Stimulated activated CD4-positive, alpha-beta T cell treated with anti-CD3 and anti-CD28 coated beads, Interleukin-15, amount 100 ng/mL, for 24 hours (primary cell): ENCODE measurements at regions not wholly inside any gene's neighbourhood (a gene's known extent, or its start where the extent isn't known, plus 50 kb on each side); places are given as distances from the start of the nearest gene placed in this dataset.

Source experiments
- DNase-seq: peaks from one replicate; pipeline ENCODE4 v3.0.0-alpha.2; 2020

DNA sequence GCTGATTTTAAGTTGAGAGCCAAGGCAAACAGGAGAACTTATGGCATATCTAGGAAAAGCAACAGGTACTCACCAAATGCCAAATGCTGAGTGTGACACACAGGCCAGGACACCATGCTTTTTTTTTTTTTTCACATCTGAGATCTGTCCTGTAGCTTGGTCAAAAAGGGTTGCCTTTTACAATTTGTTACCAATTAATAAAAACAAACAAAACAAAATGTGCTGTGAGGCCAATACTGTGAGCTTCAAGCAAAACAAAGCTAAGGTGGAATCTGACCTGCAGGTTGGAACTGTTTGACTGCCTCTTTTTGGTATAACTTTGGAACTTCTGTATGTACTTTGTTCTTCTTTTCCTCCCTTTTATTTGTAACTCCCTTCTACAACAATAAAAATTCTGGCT lies 548.5 kb upstream of the IGFBP7 start:
- DNase-seq, result no peak

DNA sequence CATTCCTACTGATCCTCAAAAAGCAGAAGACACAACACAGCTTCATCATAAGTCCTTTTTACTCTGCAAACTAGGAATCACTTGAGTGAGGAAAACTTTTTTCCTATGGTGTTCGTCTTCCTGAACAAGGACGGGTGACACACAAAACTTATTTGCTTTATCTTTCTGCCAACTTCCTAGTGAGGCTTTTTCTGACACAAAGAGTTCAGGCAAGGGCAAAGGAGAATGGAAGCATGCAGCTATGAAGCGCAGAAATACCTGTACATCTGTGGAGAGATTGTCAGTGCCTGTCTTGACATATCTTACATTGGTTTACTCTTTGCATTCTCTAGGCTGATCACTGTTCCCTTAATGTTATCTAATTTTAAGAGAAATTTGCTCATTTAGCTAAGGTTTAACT lies 548.0 kb upstream of the IGFBP7 start:
- DNase-seq, result no peak

DNA sequence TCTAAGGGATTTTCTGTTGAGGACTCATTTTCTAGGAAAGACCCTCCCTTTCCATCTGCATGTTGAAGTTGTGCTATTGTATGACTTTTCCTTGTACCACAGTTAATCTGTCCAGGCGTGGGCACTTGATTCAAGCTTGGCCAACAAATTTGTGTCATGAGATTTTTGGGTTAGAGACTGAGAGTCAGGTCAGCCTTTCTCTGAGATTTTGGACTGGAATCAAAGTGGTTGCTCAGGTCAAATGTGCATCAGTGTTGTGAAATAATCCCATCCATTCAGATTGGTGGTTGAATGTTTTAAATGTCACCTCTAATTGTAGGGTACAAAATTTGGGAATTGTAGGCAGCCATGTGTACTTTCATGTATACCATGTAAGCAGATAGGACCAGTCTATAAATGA lies 545.2 kb upstream of the IGFBP7 start:
- no peak for DNase-seq

DNA sequence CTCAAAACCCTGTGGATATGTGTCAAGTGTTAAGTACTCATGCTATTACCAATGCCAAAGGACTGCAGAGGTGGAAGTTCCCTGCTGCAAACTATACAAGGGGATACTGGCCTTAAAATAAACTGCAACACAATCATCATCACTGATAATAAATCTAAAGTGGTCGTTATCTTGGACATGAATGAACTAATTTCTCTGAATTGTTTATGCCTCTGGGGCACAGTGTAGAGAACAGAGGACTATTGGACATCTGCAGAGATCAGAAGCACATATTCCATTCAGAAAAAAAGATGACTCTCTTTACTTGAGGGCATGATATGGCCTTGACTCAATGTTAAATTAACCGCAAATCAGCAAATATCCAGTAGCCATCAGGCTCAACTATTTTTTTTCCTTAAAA lies 542.6 kb upstream of the IGFBP7 start:
- no peak for DNase-seq

- no peak for DNase-seq
These were observed 530.4 kb upstream of the IGFBP7 start for GRCh38 chr4:57640391-57641100.

GRCh38 chr4:57639561-57640382 lies 529.6 kb upstream of the IGFBP7 start:
- DNase-seq, result no peak

DNA sequence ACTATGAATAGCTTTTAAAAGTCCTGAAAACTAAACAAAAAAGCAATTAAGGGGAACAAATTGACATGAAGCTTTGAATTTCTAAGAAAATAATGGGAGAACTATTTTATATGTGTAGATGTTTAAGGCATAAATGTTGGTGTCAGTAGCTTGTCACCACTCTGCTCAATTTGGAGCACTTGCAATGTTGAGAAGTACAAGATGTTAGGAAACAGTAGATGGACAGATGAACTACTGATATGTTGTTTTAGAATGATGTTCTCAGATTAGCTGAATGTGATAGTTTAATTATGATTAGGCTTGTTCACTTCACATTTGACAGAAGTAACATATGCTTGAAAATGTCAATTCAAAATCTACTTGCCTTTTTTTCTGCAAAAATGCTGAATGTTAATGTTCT lies 525.7 kb upstream of the IGFBP7 start:
- no peak for DNase-seq

DNA sequence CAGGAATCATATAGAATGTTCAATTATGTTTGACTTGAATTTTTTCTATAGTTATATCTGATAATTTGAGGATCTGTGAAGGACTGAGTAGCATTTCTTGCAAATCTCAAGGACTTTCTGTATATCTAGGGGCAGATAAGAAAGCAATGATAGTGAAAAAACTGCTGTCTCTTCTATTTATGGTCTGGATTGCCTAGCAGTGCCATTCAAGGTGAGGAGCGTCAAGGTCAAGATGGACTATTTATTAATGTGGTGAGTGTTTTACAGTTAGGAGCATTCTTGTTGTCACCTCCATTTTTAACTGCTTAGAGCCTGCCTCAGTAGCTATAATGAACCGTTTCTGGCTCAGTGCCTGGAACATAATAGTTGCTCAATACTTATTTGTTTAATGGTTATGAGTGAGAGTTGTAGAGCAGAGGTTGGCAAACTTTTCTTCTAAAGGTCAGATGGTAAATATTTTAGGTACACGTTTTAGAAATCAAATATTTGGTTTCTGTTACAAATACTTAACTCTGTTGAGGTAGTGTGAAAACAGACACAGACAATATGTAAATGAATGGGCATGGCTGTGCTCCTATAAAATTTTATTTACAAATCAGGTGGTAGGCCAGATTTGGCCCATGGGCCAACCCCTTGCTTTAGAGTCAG lies 523.2 kb upstream of the IGFBP7 start:
- DNase-seq, result no peak

- no peak for DNase-seq
These were observed 522.4 kb upstream of the IGFBP7 start for GRCh38 chr4:57632564-57632963.

GRCh38 chr4:57631147-57631546 lies 521.0 kb upstream of the IGFBP7 start:
- DNase-seq, result no peak

DNA sequence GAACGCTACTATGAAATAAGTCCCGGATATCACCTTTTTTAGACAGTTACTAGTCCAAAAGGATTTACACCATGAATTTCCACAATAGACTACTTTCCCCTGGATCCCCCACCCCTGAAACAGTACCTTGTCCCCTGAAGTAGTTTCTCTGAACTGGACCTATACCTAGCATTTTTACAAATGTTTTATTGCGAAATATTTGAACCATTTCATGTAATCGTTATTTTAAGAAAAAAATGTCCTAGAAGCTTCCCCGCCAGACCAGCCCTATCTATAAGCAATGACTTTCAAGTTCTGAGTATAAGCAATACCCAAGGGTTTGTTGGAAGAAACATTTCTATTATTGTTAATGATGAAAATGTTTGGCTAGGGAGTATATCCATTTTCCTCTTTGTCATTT lies 517.8 kb upstream of the IGFBP7 start:
- DNase-seq, result no peak

DNA sequence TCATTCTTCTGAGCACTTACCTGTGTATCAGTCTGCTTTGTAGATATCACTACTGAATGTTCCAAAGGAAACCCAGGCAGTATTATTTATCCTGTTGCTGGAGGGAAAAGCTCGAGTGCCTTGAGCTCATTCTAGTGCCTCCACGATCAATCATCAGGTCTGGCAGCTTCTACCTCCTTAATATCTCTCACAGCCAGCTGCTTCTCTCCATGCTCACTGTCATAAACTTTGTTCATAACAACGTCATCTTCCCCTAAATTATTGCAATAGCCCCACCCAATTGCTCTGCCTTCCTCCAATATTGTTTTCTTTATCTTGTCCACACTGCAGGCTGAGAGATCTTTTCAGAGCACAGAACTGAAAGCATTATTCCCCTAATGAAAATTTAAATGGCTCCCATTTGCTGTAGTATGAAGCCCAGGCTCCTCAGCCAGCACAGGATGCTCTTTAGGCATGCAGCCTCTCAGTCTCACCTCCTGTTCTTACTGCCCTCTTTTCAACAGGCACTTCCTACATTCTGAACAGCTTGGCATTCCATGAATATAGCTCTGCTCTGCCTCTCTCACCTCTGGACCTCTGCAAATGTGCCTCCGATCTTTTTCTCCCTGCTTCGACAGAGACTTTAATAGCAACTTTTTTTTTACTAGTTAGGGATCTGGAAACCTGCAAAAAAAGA lies 504.2 kb upstream of the IGFBP7 start:
- no peak for DNase-seq

DNA sequence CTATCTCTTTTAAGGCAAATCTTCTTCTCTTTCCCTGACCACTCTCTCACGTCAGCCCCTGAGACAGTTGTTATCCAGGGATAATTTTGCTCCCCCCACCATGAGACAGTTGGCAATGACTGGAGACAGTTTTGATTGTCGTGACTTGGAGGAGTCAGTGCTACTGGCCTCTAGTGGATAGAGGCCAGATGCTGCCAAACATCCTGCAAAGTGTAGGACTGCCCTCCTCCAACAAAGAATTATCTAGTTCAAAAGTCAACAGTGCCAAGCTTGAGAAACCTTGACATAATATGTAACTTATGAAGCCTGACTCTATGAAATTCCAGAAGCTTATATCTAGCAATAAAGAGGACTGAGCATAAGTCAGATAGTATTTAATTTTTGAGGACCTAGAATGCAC lies 502.1 kb upstream of the IGFBP7 start:
- DNase-seq, result no peak

DNA sequence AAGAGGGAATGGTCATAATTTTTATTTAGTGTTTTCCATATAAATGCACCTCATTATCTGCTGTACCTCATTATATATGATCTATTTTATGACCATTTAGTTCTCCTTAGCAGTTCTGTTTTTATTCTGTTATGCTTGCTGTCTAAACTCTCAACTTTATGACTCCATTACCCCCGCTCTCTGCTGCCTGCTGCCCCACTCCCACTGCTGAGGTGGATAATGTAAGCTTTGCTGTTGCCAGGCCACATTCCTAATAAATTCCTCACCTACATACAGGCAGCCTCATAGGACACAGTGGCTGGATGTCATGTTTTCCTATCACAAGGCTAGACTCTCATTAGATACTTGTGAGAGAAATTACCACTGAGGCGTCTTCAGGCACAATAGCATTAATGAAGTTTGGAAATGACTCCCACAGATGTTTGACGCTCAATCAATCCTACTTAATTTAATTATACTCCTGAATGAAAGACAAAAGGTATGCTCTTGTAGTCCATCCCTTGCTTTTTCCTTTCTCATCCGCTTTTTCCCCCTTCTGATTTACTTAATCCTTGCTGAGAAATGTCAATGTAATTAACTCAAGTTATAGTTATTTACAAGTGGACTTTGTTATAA lies 497.5 kb upstream of the IGFBP7 start:
- DNase-seq, result no peak

- DNase-seq, result no peak
These were observed 495.2 kb upstream of the IGFBP7 start for GRCh38 chr4:57605376-57605775.

- DNase-seq, result no peak
These were observed 492.0 kb upstream of the IGFBP7 start for GRCh38 chr4:57602141-57602540.

DNA sequence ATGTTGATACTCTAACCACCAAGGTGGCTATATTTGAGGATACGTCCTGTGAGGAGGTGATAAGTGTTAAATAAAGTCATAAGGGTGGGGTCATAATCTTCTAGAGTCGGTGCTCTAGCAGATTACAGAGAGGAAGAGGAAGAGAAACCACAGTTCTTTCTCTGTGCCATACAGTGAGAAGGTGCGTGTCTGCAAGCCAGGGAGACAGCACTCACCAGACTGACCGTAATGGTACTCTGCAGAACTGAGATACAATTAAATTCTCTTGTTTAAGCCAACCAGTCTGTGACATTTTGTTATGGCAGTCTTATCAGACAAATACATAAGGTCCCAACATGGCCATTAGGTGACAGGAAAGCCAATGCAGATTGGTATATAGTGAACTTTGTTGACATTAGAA lies 480.9 kb upstream of the IGFBP7 start:
- DNase-seq, result no peak

DNA sequence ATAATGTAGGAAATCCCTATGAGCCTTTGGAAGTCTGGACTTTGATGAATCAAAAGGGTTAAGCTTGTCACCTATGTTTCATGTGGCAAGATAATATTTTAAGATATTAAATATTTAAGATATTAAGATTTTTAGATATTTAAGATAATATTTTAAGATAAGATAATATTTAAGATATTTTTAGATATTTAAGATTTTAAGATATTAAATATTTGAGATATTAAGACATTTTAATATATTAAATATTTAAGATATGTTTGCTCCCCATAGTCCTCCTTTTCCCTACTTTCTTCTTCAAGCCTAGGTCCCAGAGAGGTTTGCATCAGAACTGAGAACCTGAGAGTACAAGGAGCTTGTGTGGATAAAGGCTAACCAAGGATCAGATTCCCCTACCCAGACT lies 478.4 kb upstream of the IGFBP7 start:
- DNase-seq, result no peak

GRCh38 chr4:57580710-57581599 lies 470.8 kb upstream of the IGFBP7 start:
- no peak for DNase-seq

GRCh38 chr4:57575426-57575825 lies 465.2 kb upstream of the IGFBP7 start:
- DNase-seq, result no peak

DNA sequence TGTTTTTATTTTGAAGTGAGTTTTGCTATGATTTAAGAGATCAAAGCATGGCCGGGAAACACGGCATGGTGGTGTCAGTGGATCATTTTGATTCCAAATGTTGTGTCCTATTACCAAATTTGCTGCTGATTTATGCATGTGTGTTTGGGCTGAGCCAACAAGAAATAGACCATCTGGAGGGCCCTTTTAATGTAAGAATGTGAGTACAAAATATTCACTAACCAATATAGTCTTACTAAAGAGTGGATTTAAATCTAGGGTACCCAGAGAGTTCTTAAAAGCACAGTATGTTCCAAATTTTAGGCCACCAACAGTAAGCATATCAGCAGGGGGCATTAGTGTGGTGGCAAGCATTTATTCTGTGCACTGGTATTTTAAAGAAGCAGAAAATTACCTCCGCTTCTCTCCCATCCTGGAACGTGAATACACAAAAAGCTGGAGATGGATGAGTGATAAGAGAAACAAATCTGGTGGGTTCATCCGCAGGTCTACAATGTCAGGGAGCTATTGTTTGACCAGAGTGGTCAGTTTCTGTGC lies 444.4 kb upstream of the IGFBP7 start:
- no peak for DNase-seq

GRCh38 chr4:57553728-57554127 lies 443.5 kb upstream of the IGFBP7 start:
- DNase-seq, result no peak
